SK-N-SH treated with all-trans-retinoic acid at 6 μM for 48 hours (cell line): ENCODE measurements at regions not wholly inside any gene's neighbourhood (a gene's known extent, or its start where the extent isn't known, plus 50 kb on each side); places are given as distances from the start of the nearest gene placed in this dataset.

Experiments used
- ATAC-seq: fragments of 200-7000 bp; cut with Tn5 transposase; 3 replicates; pipeline ENCODE4 v1.9.1; 2020; ENCODE audit warnings: mild to moderate bottlenecking, moderate library complexity
- ARNTL ChIP-seq: fragments of 450-650 bp; formaldehyde crosslinking; IDR thresholded peaks from 2 replicates; pipeline ENCODE4 v1.5.0; 2020; ENCODE audit warnings: low read depth, mild to moderate bottlenecking, moderate library complexity, borderline replicate concordance
- BACH2 ChIP-seq: fragments of 250-450 bp; sonication (Bioruptor Pico); IDR thresholded peaks from 2 replicates; pipeline ENCODE4 v1.9.0; 2021; ENCODE audit warnings: mild to moderate bottlenecking, borderline replicate concordance
- CREB5 ChIP-seq: fragments of 250-450 bp; sonication (Bioruptor Pico); IDR thresholded peaks from 2 replicates; pipeline ENCODE4 v1.5.1; 2020; ENCODE audit warnings: low read depth, mild to moderate bottlenecking, moderate library complexity
- CSDC2 ChIP-seq: fragments of 250-450 bp; sonication (Bioruptor Pico); IDR thresholded peaks from 2 replicates; pipeline ENCODE4 v1.5.0; 2020; ENCODE audit warnings: mild to moderate bottlenecking, moderate library complexity
- ISL1 ChIP-seq: fragments of 250-450 bp; sonication (Bioruptor Pico); IDR thresholded peaks from 2 replicates; pipeline ENCODE4 v2.1.2; 2022; ENCODE audit warnings: mild to moderate bottlenecking, moderate library complexity
- OSR1 ChIP-seq: fragments of 250-450 bp; sonication (Bioruptor Pico); IDR thresholded peaks from 2 replicates; pipeline ENCODE4 v1.8.0; 2022; ENCODE audit warnings: moderate library complexity, mild to moderate bottlenecking, inconsistent platforms
- PATZ1 ChIP-seq: fragments of 250-450 bp; sonication (Bioruptor Pico); IDR thresholded peaks from 2 replicates; pipeline ENCODE4 v1.8.0; 2020; ENCODE audit warnings: mild to moderate bottlenecking, moderate library complexity, borderline replicate concordance
- POU6F1 ChIP-seq: fragments of 250-450 bp; sonication (Bioruptor Pico); IDR thresholded peaks from 2 replicates; pipeline ENCODE4 v1.8.0; 2021; ENCODE audit warnings: low read depth, mild to moderate bottlenecking, moderate library complexity, borderline replicate concordance
- PPARA ChIP-seq: fragments of 250-450 bp; sonication (Bioruptor Pico); IDR thresholded peaks from 2 replicates; pipeline ENCODE4 v1.5.0; 2020; ENCODE audit warnings: mild to moderate bottlenecking, borderline replicate concordance
- RARB ChIP-seq: fragments of 250-450 bp; sonication (Bioruptor Pico); IDR thresholded peaks from 2 replicates; pipeline ENCODE4 v1.8.0; 2021; ENCODE audit warnings: mild to moderate bottlenecking, moderate library complexity
- SNAI2 ChIP-seq: fragments of 250-450 bp; sonication (Bioruptor Pico); IDR thresholded peaks from 2 replicates; pipeline ENCODE4 v1.5.0; 2020; ENCODE audit warnings: mild to moderate bottlenecking, moderate library complexity
- TCF4 ChIP-seq: fragments of 250-450 bp; sonication (Bioruptor Pico); IDR thresholded peaks from 2 replicates; pipeline ENCODE4 v1.8.0; 2021; ENCODE audit warnings: mild to moderate bottlenecking, moderate library complexity, borderline replicate concordance
- ZC3H10 ChIP-seq: fragments of 250-450 bp; sonication (Bioruptor Pico); IDR thresholded peaks from 2 replicates; pipeline ENCODE4 v1.5.1; 2021; ENCODE audit warnings: mild to moderate bottlenecking, moderate library complexity
- ZFP30 ChIP-seq: fragments of 450-650 bp; formaldehyde crosslinking; IDR thresholded peaks from 2 replicates; pipeline ENCODE4 v1.5.0; 2022; ENCODE audit warnings: mild to moderate bottlenecking, moderate library complexity
- ZNF565 ChIP-seq: fragments of 450-650 bp; formaldehyde crosslinking; conservative IDR thresholded peaks from 2 replicates; pipeline ENCODE4 v1.5.0; 2020; ENCODE audit warnings: low read depth, mild to moderate bottlenecking, moderate library complexity
- ZNF70 ChIP-seq: fragments of 450-650 bp; formaldehyde crosslinking; IDR thresholded peaks from 2 replicates; pipeline ENCODE4 v1.5.0; 2020; ENCODE audit warnings: mild to moderate bottlenecking, moderate library complexity
- ZNF8 ChIP-seq: fragments of 450-650 bp; formaldehyde crosslinking; IDR thresholded peaks from 2 replicates; pipeline ENCODE4 v1.5.0; 2020; ENCODE audit warnings: mild to moderate bottlenecking, moderate library complexity
- TF ChIP-seq, protein P1 (sequence below): fragments of 250-450 bp; sonication (Bioruptor Pico); IDR thresholded peaks from 2 replicates; pipeline ENCODE4 v1.5.1; 2021; ENCODE audit warnings: mild to moderate bottlenecking, moderate library complexity
- TF ChIP-seq, protein P2 (sequence below): fragments of 250-450 bp; sonication (Bioruptor Pico); IDR thresholded peaks from 2 replicates; pipeline ENCODE4 v1.5.0; 2020; ENCODE audit warnings: mild to moderate bottlenecking, moderate library complexity

DNA sequence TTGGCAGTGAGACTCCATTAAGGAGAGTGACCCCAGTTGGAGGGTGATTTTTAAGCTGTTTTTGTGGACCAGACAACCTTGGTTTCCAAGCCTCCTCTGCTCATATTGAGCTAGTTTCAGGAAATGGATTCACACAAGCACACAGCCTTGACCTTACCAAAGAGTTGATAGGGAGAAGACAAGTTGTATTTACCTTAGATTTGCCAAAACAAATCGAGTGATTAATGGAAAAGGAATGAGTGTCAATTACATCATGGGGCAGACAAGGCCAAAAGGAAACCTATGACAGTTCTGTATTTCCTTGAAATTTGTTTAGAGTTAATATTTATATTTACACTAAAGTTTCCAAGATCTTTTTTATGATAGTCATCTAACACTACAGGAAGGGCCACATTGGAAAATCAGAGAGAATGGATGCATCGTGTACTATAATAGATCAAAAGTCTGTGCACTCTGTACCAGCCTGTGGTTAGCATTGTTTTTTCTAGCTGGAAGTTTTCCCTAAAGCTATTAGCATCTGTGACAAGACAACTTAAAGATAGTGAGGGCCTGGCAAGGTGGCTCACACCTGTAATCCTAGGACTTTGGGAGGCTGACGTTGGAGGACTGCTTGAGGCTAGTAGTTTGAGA, 86.0 kb upstream of the FER start:
- ATAC-seq: no peak; the same call in 2 of the 3 replicates
- TF ChIP-seq CREB5 (CRISPR knock-in tag): no peak
- TF ChIP-seq BACH2 (CRISPR knock-in tag): no peak

GRCh38 chr5:108661024-108661423, 86.7 kb upstream of the FER start:
- no peak for ATAC-seq
- TF ChIP-seq ARNTL (CRISPR knock-in tag): no peak
- TF ChIP-seq ISL1: no peak
- TF ChIP-seq CREB5 (CRISPR knock-in tag): no peak
- no peak for TF ChIP-seq ZC3H10 (CRISPR knock-in tag)
- TF ChIP-seq ZNF8 (CRISPR knock-in tag): no peak
- TF ChIP-seq ZFP30: no peak
- no peak for TF ChIP-seq ZNF565 (CRISPR knock-in tag)
- TF ChIP-seq, protein P1, sequence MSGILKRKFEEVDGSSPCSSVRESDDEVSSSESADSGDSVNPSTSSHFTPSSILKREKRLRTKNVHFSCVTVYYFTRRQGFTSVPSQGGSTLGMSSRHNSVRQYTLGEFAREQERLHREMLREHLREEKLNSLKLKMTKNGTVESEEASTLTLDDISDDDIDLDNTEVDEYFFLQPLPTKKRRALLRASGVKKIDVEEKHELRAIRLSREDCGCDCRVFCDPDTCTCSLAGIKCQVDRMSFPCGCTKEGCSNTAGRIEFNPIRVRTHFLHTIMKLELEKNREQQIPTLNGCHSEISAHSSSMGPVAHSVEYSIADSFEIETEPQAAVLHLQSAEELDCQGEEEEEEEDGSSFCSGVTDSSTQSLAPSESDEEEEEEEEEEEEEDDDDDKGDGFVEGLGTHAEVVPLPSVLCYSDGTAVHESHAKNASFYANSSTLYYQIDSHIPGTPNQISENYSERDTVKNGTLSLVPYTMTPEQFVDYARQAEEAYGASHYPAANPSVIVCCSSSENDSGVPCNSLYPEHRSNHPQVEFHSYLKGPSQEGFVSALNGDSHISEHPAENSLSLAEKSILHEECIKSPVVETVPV: no peak
- TF ChIP-seq CSDC2 (CRISPR knock-in tag): no peak
- TF ChIP-seq TCF4 (CRISPR knock-in tag): no peak
- no peak for TF ChIP-seq OSR1
- TF ChIP-seq PPARA (CRISPR knock-in tag): no peak
- no peak for TF ChIP-seq PATZ1 (CRISPR knock-in tag)
- no peak for TF ChIP-seq BACH2 (CRISPR knock-in tag)
- TF ChIP-seq SNAI2 (CRISPR knock-in tag): no peak
- TF ChIP-seq, protein P2, sequence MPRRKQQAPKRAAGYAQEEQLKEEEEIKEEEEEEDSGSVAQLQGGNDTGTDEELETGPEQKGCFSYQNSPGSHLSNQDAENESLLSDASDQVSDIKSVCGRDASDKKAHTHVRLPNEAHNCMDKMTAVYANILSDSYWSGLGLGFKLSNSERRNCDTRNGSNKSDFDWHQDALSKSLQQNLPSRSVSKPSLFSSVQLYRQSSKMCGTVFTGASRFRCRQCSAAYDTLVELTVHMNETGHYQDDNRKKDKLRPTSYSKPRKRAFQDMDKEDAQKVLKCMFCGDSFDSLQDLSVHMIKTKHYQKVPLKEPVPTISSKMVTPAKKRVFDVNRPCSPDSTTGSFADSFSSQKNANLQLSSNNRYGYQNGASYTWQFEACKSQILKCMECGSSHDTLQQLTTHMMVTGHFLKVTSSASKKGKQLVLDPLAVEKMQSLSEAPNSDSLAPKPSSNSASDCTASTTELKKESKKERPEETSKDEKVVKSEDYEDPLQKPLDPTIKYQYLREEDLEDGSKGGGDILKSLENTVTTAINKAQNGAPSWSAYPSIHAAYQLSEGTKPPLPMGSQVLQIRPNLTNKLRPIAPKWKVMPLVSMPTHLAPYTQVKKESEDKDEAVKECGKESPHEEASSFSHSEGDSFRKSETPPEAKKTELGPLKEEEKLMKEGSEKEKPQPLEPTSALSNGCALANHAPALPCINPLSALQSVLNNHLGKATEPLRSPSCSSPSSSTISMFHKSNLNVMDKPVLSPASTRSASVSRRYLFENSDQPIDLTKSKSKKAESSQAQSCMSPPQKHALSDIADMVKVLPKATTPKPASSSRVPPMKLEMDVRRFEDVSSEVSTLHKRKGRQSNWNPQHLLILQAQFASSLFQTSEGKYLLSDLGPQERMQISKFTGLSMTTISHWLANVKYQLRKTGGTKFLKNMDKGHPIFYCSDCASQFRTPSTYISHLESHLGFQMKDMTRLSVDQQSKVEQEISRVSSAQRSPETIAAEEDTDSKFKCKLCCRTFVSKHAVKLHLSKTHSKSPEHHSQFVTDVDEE (CRISPR knock-in tag): no peak
- TF ChIP-seq ZNF70 (CRISPR knock-in tag): no peak
- TF ChIP-seq, all 23 proteins: peak for 0

- TF ChIP-seq, protein P1: no peak
- TF ChIP-seq ZC3H10 (CRISPR knock-in tag): no peak
- no peak for TF ChIP-seq SNAI2 (CRISPR knock-in tag)
- no peak for TF ChIP-seq RARB (CRISPR knock-in tag)
- TF ChIP-seq ARNTL (CRISPR knock-in tag): no peak
- no peak for TF ChIP-seq OSR1
- no peak for TF ChIP-seq ZNF565 (CRISPR knock-in tag)
- no peak for TF ChIP-seq BACH2 (CRISPR knock-in tag)
- TF ChIP-seq POU6F1 (CRISPR knock-in tag): no peak
- no peak for TF ChIP-seq ZFP30
- ATAC-seq: no peak
Measured at GRCh38 chr5:108660291-108660690, 87.4 kb upstream of the FER start.
